Smooth muscle cell (in vitro differentiated cells): ENCODE measurements at regions not wholly inside any gene's neighbourhood (a gene's known extent, or its start where the extent isn't known, plus 50 kb on each side); places are given as distances from the start of the nearest gene placed in this dataset.

Experiments used
- DNase-seq: peaks from one replicate; lab custom pipeline; 2025; ENCODE audit not compliant: unreplicated experiment; lab: John Stamatoyannopoulos, UW
- H2AFZ ChIP-seq: fragments of 200-600 bp; sonication (generic); 2 replicates; pipeline ENCODE4 v1.6.0; 2016; ENCODE audit warnings: antibody characterized with exemption, low read depth, mild to moderate bottlenecking
- H3F3A ChIP-seq: fragments of 200-600 bp; sonication (generic); 2 replicates; pipeline ENCODE4 v1.6.0; 2017; ENCODE audit warnings: antibody characterized with exemption, low read depth
- H3K27ac ChIP-seq: fragments of 200-600 bp; sonication (generic); 2 replicates; pipeline ENCODE4 v1.5.1; 2016; ENCODE audit warnings: low read depth, mild to moderate bottlenecking
- H3K27me3 ChIP-seq: fragments of 200-600 bp; sonication (generic); 2 replicates; pipeline ENCODE4 v1.6.1; 2016; ENCODE audit warnings: low read depth, mild to moderate bottlenecking
- H3K36me3 ChIP-seq: fragments of 200-600 bp; sonication (generic); 2 replicates; pipeline ENCODE4 v1.5.1; 2016; ENCODE audit warnings: low read depth
- H3K4me1 ChIP-seq: fragments of 200-600 bp; sonication (generic); 2 replicates; pipeline ENCODE4 v1.5.1; 2016; ENCODE audit warnings: low read depth
- H3K4me2 ChIP-seq: fragments of 200-600 bp; sonication (generic); 2 replicates; pipeline ENCODE4 v1.6.0; 2016; ENCODE audit warnings: mild to moderate bottlenecking
- H3K4me3 ChIP-seq: fragments of 200-600 bp; sonication (generic); 2 replicates; pipeline ENCODE4 v1.5.1; 2016; ENCODE audit warnings: mild to moderate bottlenecking
- H3K79me2 ChIP-seq: fragments of 200-600 bp; sonication (generic); 2 replicates; pipeline ENCODE4 v1.6.0; 2016; ENCODE audit warnings: low read depth, mild to moderate bottlenecking
- H3K9ac ChIP-seq: fragments of 200-600 bp; sonication (generic); 2 replicates; pipeline ENCODE4 v1.6.0; 2016; ENCODE audit warnings: low read depth
- H3K9me3 ChIP-seq: fragments of 200-600 bp; sonication (generic); replicated peaks from 2 replicates; pipeline ENCODE4 v1.5.1; 2016; ENCODE audit warnings: low read depth
- H4K20me1 ChIP-seq: fragments of 200-600 bp; sonication (generic); 2 replicates; pipeline ENCODE4 v1.6.0; 2016; ENCODE audit warnings: low read depth
- WGBS: methylation state at CpG from one replicate; pipeline ENCODE4 v1.1.7; 2016; ENCODE audit warnings: low lambda C conversion rate; 5-methylcytosine and 5-hydroxymethylcytosine counted together
- TF ChIP-seq, protein P1 (sequence below): fragments of 200-600 bp; sonication (generic); IDR thresholded peaks from 2 replicates; pipeline ENCODE4 v1.5.1; 2017; ENCODE audit warnings: borderline replicate concordance, mild to moderate bottlenecking, antibody characterized with exemption; ENCODE audit not compliant: insufficient read depth, poor library complexity, severe bottlenecking

DNA sequence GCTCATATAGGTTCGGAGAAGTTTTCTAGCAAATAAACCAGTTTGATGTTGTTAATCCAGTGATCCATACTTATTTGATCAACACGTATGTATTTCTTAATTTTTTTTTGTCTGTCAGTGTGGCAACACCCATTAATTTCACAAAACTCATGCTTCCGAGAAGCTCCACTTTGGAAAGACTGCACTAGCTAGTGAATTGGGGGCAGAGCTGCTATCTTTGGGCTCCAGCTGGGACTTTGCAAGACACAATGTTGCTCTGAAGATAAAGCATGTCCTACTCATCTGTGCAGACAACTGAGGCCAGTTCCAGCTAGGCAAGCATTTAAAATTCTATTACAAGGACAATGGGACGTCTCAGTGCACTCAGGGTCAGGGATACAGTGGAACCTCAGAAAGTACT is 298.4 kb downstream of the NUAK1 start:
- WGBS: 96% methylated on average over 4 of the region's 4 CpGs
- TF ChIP-seq, protein P1, sequence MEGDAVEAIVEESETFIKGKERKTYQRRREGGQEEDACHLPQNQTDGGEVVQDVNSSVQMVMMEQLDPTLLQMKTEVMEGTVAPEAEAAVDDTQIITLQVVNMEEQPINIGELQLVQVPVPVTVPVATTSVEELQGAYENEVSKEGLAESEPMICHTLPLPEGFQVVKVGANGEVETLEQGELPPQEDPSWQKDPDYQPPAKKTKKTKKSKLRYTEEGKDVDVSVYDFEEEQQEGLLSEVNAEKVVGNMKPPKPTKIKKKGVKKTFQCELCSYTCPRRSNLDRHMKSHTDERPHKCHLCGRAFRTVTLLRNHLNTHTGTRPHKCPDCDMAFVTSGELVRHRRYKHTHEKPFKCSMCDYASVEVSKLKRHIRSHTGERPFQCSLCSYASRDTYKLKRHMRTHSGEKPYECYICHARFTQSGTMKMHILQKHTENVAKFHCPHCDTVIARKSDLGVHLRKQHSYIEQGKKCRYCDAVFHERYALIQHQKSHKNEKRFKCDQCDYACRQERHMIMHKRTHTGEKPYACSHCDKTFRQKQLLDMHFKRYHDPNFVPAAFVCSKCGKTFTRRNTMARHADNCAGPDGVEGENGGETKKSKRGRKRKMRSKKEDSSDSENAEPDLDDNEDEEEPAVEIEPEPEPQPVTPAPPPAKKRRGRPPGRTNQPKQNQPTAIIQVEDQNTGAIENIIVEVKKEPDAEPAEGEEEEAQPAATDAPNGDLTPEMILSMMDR: no peak
- no peaks in the 10 kb centered on the region for H3K27me3 ChIP-seq
- H3K4me2 ChIP-seq: no peak overlapping the region
- no peak for DNase-seq
- H3K27ac ChIP-seq: no peak overlapping the region
- no peaks in the 10 kb centered on the region for H3K4me1 ChIP-seq
- no peaks in the 10 kb centered on the region for H3K36me3 ChIP-seq
- H3K9ac ChIP-seq: no peak overlapping the region
- no peak overlapping the region for H2AFZ ChIP-seq
- H3K4me3 ChIP-seq: no peak overlapping the region
- H3K9me3 ChIP-seq: no peaks in the 10 kb centered on the region
- H3F3A ChIP-seq: no peaks in the 10 kb centered on the region
- no peaks in the 10 kb centered on the region for H4K20me1 ChIP-seq
- no peaks in the 10 kb centered on the region for H3K79me2 ChIP-seq

DNA sequence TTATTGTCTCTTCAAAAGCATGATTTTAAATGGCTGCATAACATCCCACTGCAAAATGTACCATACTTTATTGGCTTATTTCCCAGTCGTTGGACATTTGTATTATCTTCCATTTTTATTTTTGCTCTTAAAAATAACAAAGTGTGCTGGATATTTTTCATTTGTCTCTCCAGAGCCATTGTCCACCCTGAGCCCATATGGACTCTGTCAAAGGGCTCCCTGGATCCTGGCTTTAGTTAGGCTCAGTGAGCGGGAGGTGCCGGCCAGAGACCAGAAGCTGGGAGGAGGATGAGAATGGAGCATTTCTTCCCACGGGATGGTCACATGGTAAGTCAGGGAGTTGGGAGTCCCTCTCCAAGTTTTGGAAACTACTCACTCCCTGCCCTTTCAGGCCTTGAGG is 296.9 kb downstream of the NUAK1 start:
- Histone ChIP-seq H3K4me3 (no peak overlapping the region), H3K9ac (no peak overlapping the region), H3K4me2 (no peak overlapping the region), H3K4me1 (no peaks in the 10 kb centered on the region), H2AFZ (no peak overlapping the region), H4K20me1 (no peaks in the 10 kb centered on the region), H3K36me3 (no peaks in the 10 kb centered on the region), H3K79me2 (no peaks in the 10 kb centered on the region), H3K9me3 (no peaks in the 10 kb centered on the region), H3K27me3 (no peaks in the 10 kb centered on the region), H3F3A (no peaks in the 10 kb centered on the region), H3K27ac (no peak overlapping the region)
- DNase-seq: no peak
- TF ChIP-seq, protein P1: no peak
- 85% methylated on average over 4 of the region's 4 CpGs for WGBS

DNA sequence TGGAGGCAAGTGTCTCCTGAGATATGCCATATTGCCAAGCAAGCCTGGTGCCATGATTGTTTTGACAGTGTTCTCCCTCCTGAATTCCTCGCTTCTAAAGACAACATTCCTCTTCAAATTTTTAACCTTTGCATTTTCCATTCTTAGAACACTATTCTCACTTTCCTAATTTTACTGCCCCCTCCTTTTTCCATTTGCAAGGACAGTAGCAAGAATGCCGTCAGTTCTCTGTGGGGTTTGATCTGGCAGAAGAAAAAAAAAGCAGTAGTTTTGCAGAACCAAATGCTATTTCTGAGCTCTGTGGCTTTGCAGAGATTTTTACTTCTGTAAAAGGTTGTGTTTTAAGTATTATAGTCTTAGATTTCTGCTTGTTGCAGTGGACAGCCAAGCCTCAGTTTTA is 295.2 kb downstream of the NUAK1 start:
- DNase-seq: no peak
- Histone ChIP-seq H3K4me1 (no peaks in the 10 kb centered on the region), H3K27ac (no peak overlapping the region), H3K79me2 (no peaks in the 10 kb centered on the region), H3K27me3 (no peaks in the 10 kb centered on the region), H3F3A (no peaks in the 10 kb centered on the region), H3K9me3 (no peaks in the 10 kb centered on the region), H3K9ac (no peak overlapping the region), H3K4me2 (no peak overlapping the region), H3K4me3 (no peak overlapping the region), H2AFZ (no peak overlapping the region), H3K36me3 (no peaks in the 10 kb centered on the region), H4K20me1 (no peaks in the 10 kb centered on the region)
- WGBS: 90% methylated on average over 2 of the region's 2 CpGs
- TF ChIP-seq, protein P1: no peak

DNA sequence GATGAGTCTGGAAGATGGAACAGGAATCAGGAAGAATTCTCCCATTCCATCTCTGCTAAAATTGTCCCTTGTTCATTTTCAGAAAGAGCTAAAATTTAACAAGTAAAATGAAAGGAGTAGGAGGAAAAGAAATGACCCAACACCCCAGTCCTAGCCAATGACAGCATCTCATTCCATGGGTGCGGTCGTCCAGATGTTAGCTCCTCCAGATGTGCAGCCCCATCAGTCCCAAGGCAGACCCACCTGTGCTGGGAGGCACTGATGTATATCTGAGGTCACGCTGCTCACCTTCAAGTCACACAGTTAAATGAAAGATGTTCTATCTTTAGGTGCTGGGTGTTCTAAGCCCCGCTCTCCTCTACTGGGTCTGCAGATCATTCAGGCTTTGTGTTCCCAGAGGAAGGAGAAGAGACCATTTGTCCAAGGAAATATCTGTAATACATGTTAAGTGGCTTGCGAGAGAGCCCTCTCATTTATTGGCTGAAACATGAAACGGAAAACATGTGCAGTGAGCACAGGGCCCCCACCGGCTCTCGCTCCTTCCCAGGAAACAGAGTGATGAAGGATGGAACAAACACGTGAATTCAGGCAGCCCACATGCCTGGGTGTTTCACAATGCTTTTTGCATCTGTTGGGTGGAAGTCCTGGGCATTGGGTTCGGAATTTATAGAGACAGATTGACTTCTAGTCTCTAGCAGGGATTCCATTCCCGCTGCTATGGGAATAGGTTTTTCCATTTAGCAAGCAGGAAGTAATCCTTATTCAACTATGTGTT is 294.6 kb downstream of the NUAK1 start:
- no peak overlapping the region for H2AFZ ChIP-seq
- TF ChIP-seq, protein P1: no peak

More for the DNA sequence above, 294.6 kb downstream of the NUAK1 start:
- H3K79me2 ChIP-seq: no peaks in the 10 kb centered on the region
- H3K4me2 ChIP-seq: no peak overlapping the region
- no peak for DNase-seq
- no peaks in the 10 kb centered on the region for H3K4me1 ChIP-seq
- no peaks in the 10 kb centered on the region for H3F3A ChIP-seq
- no peak overlapping the region for H3K27ac ChIP-seq
- H3K27me3 ChIP-seq: no peaks in the 10 kb centered on the region
- whole genome bisulfite sequencing: 82% methylated on average over 11 of the region's 11 CpGs
- no peak overlapping the region for H3K4me3 ChIP-seq
- H3K36me3 ChIP-seq: no peaks in the 10 kb centered on the region
- no peaks in the 10 kb centered on the region for H3K9me3 ChIP-seq
- no peaks in the 10 kb centered on the region for H4K20me1 ChIP-seq
- no peak overlapping the region for H3K9ac ChIP-seq
